ENCODE measurements at regions not wholly inside any gene's neighbourhood (a gene's known extent, or its start where the extent isn't known, plus 50 kb on each side); places are given as distances from the start of the nearest gene placed in this dataset.

DNA sequence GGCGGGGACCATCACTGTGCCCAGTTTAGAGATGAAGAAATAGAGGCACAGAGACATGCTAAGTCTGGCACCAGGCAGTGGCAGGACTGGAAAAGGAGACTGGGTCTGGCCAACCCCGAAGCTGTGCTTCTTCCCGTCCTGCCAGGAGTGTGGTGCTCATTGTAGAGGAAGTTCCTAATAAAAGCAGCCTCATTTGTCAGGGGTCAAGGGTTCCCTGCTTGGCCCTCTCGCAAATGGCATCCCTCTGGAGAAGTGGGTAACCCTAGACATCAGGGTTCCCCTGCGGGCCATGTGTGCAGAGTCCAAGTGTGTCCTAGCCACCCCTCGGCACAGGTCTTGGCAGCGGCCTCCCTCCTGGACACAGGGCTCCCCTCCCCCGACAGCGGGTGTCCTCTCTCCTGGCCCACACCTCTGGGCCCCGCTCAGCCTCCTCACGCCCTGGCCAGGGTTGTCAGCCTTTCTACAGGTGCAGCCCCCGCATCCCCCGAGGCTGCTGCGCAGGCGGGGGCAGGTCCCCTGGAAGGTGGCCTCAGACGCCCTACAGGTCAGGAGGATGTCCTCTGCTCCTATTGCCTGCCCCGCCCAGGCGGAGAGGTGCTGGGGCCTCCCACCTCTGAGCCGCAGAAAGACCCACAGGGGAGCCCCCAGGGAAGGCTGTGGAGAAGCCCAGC lies 61.8 kb upstream of the PRR20G start:
- in situ Hi-C loops (cut with MboI; ENCODE audit: low pct_unique_long_range_greater_than_20kb in 2 of 9, low sequenced_read_pairs in 9 of 9, unreplicated experiment in 9 of 9): no loop called here
- WGBS, 10 experiments: 0 to 86% (median 55%) methylated on average over 1 to 2 of the region's 19 CpGs; no CpG with 5 or more reads in 4 of the 10 experiments
- Histone ChIP-seq H3K4me1 (replicated peaks in 1 of 2) (peaks cover 0 to 10% of the 10 kb centered on the region in 2 donors), H3K27ac (no peak overlapping the region), H3K4me3 (no peak overlapping the region)
- ATAC-seq (replicated peaks in 6 of 8): no peak

DNA sequence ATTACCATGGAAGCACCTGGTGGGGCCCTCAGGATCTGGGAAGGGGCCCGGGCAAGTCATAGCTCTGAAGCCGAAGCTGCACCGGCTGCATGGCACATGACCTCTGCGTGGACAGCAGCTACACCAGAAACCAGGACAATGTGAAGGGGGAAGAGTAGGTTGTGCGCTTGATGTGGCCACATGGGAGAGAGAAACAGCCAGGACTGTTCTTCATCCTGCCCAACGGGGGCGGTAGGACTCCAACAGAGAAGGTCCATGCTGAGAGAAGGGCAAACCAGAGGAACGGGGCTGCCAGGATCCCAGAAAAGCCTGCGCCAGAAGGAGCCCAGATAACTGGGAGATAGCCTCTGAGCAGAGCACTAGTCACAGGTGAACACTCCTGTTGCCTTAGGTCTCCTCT lies 54.9 kb upstream of the PRR20G start:
- ATAC-seq (replicated peaks in 6 of 8): no peak
- H3K27ac ChIP-seq: no peak overlapping the region
- H3K4me1 ChIP-seq (replicated peaks in 1 of 2): no peaks in the 10 kb centered on the region
- WGBS, 10 experiments: 30 to 100% (median 65%) methylated on average over 1 to 8 of the region's 9 CpGs; no CpG with 5 or more reads in 2 of the 10 experiments
- in situ Hi-C loops (cut with MboI; ENCODE audit: low pct_unique_long_range_greater_than_20kb in 2 of 9, low sequenced_read_pairs in 9 of 9, unreplicated experiment in 9 of 9): no loop called here
- no peak overlapping the region for H3K4me3 ChIP-seq

DNA sequence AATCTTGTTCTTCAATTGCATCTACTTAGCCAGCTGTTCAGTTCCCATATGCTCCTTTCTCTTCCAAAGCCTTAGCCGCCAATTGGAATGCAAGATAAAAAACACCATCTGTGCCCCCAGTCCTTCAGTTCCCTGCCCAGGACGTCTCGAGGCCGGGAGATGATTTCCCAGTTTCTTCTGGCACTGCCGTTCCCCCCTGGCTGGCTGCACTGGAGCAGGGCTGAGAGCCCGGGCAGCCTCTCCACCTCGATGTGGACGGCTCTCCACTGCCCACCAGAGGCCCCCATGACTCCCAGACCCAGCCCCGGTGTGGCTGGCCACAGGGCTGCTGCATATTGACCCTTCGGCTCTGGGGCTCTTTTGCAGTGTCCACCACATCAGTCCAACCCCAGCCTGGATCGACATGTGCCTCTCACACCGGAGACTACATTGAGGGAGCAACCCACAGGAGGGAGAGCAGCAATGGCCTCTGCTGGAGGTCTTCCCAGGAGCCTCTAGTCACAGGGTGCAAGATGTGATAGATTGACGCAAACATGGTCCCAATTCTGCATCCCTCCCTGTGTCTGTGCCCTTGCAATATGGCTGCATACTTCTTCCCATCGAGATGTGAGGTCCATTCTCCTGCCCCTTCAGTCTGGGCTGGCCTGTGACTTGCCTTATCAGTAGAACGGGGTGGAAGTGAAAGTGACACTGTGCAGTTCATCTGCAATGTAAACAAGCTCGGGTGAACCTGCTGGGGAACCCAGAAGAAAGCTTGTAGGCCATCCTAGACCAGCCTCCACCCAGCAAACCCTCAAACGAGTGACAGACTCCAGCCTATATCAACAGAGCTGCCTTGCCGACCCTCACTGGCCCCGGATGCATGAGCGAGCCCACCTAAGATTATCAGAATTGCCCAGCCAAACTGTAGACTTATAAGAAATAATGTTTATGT lies 52.3 kb upstream of the PRR20G start:
- in situ Hi-C loops (cut with MboI; ENCODE audit: low pct_unique_long_range_greater_than_20kb in 2 of 9, low sequenced_read_pairs in 9 of 9, unreplicated experiment in 9 of 9): no loop called here
- peak in 2 of 8 experiments; percentile 32 to 44 for ATAC-seq (replicated peaks in 6 of 8)
- Histone ChIP-seq H3K4me1 (replicated peaks in 1 of 2) (no peaks in the 10 kb centered on the region), H3K4me3 (no peak overlapping the region), H3K27ac (no peak overlapping the region)
- 0 to 87% (median 38%) methylated on average over 1 to 11 of the region's 20 CpGs; no CpG with 5 or more reads in 3 of the 10 experiments for WGBS, 10 experiments

GRCh38 chr3:127339016-127339415 lies 51.2 kb upstream of the PRR20G start:
- in situ Hi-C loops (cut with MboI; ENCODE audit: low pct_unique_long_range_greater_than_20kb in 2 of 9, low sequenced_read_pairs in 9 of 9, unreplicated experiment in 9 of 9): no loop called here
- no peaks in the 10 kb centered on the region for H3K4me1 ChIP-seq (replicated peaks in 1 of 2)
- WGBS, 10 experiments: 40 to 100% (median 67%) methylated on average over 1 to 2 of the region's 3 CpGs; no CpG with 5 or more reads in 5 of the 10 experiments
- ATAC-seq (replicated peaks in 6 of 8): no peak
- H3K27ac ChIP-seq: no peak overlapping the region
- H3K4me3 ChIP-seq: no peak overlapping the region

- in situ Hi-C loops (cut with MboI; ENCODE audit: low pct_unique_long_range_greater_than_20kb in 2 of 9, low sequenced_read_pairs in 9 of 9, unreplicated experiment in 9 of 9): no loop called here
- no peaks in the 10 kb centered on the region for H3K4me1 ChIP-seq (replicated peaks in 1 of 2)
- no peak overlapping the region for H3K27ac ChIP-seq
- WGBS, 10 experiments: 0 to 80% (median 60%) methylated on average over 1 to 6 of the region's 52 CpGs; no CpG with 5 or more reads in 5 of the 10 experiments
- no peak overlapping the region for H3K4me3 ChIP-seq
- ATAC-seq (replicated peaks in 6 of 8): no peak
Observed at GRCh38 chr3:127337911-127338531, 50.2 kb upstream of the PRR20G start.
